ENCODE measurements at regions not wholly inside any gene's neighbourhood (a gene's known extent, or its start where the extent isn't known, plus 50 kb on each side); places are given as distances from the start of the nearest gene placed in this dataset.
A peak's percentile ranks its signal among the peaks of the same experiment; 100 is the strongest.

DNA sequence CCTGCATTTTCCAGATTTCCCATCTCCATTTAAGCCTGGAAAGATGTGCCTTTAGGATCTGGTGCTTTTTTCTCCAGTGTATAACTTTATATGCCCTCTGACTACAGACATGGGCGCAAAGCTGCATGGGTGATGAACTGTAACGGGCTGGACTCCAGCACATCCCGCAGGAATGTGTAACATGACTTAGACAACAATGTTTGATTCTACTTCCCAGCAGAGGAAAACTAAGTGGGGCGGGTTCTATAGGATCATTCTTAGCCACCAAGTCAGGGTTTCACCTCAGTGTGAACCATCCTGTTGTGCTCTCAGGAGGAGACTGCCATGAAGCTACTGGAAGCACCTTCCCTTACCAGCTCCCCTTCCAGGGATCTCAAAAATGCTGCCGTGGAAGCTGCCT lies 93.2 kb upstream of the SERP2 start:
- Mint-ChIP-seq H3K4me3 (no peak overlapping the region), H3K4me1 (peaks cover 3% of the 10 kb centered on the region), H3K9me3 (ENCODE audit: low read depth) (peaks cover 4% of the 10 kb centered on the region), H3K27me3 (peaks cover 40% of the 10 kb centered on the region), H3K27ac (no peak overlapping the region), H3K36me3 (peaks cover 3% of the 10 kb centered on the region)
- CTCF ChIA-PET, result no interaction called here
- no peak for DNase-seq
- ATAC-seq, result no peak

GRCh38 chr13:44281252-44282000 lies 92.2 kb upstream of the SERP2 start:
- H3K4me1 Mint-ChIP-seq, result no peaks in the 10 kb centered on the region
- CTCF ChIA-PET, result no interaction called here

GRCh38 chr13:44283600-44283999 lies 90.0 kb upstream of the SERP2 start:
- ATAC-seq (no peak), DNase-seq (no peak)
- Mint-ChIP-seq H3K4me1 (no peaks in the 10 kb centered on the region), H3K9me3 (ENCODE audit: low read depth) (no peaks in the 10 kb centered on the region), H3K36me3 (no peaks in the 10 kb centered on the region), H3K4me3 (no peak overlapping the region), H3K27me3 (peaks cover 60% of the 10 kb centered on the region), H3K27ac (no peak overlapping the region)
- CTCF ChIA-PET, result no interaction called here

More at GRCh38 chr13:44281252-44282000, 92.2 kb upstream of the SERP2 start:
- Mint-ChIP-seq H3K27ac (no peak overlapping the region), H3K9me3 (ENCODE audit: low read depth) (no peaks in the 10 kb centered on the region), H3K36me3 (no peaks in the 10 kb centered on the region), H3K4me3 (no peak overlapping the region), H3K27me3 (peaks cover 48% of the 10 kb centered on the region)
- ATAC-seq (no peak), DNase-seq (no peak)

DNA sequence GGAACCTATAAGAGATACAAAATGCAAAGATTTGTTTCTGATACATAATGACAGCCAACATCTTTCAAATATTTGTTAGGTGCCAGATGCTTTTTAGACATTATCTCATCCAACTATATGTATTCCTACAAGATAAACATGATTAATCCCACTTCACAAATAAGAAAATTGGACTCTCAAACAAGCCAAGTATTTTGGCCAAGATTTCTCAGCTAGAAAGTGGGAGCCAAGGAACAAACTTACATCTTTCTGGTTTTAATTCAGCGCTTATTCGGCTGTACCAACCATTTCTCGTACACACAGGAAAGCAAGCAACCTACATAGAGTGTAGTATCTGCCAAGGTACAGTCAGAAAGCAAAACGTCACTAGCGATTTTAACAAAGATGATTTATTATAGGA lies 85.7 kb upstream of the SERP2 start:
- no peak for ATAC-seq
- peaks cover 1% of the 10 kb centered on the region for H3K36me3 Mint-ChIP-seq
- CTCF ChIA-PET, result no interaction called here

GRCh38 chr13:44292545-44292944 lies 81.1 kb upstream of the SERP2 start:
- H3K36me3 Mint-ChIP-seq, result peaks cover 2% of the 10 kb centered on the region
- peaks cover 30% of the 10 kb centered on the region for H3K27me3 Mint-ChIP-seq
- CTCF ChIA-PET, result no interaction called here
- H3K9me3 Mint-ChIP-seq (ENCODE audit: low read depth), result peaks cover 7% of the 10 kb centered on the region
- H3K4me3 Mint-ChIP-seq, result no peak overlapping the region
- H3K4me1 Mint-ChIP-seq, result peaks cover 18% of the 10 kb centered on the region
- DNase-seq (no peak), ATAC-seq (no peak)
- H3K27ac Mint-ChIP-seq, result no peak overlapping the region

More for the DNA sequence above, 85.7 kb upstream of the SERP2 start:
- H3K9me3 Mint-ChIP-seq (ENCODE audit: low read depth), result peaks cover 5% of the 10 kb centered on the region
- no peak overlapping the region for H3K4me3 Mint-ChIP-seq
- DNase-seq, result no peak
- peaks cover 2% of the 10 kb centered on the region for H3K4me1 Mint-ChIP-seq
- peaks cover 58% of the 10 kb centered on the region for H3K27me3 Mint-ChIP-seq
- no peak overlapping the region for H3K27ac Mint-ChIP-seq

DNA sequence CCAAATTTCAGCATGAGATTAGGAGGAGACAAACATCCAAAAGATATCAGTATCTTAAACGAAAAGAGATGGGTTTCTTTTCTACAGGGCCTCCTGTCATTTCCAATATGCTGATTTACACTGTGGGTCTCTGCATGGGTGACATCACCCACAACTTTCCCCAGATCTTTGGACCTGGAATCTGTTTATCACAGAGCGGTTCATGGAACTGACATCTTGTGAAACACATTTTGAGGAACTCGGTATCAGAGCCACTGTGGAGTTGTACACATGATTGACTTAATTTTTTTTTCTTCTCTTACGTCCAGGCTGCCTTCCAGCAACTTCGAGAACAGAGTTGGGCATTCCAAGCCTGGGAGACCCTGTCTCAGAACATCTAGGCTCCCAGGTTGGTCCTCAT lies 80.2 kb upstream of the SERP2 start:
- peaks cover 7% of the 10 kb centered on the region for H3K9me3 Mint-ChIP-seq (ENCODE audit: low read depth)
- peaks cover 2% of the 10 kb centered on the region for H3K36me3 Mint-ChIP-seq
- CTCF ChIA-PET, result no interaction called here
- H3K27ac Mint-ChIP-seq, result no peak overlapping the region
- ATAC-seq (no peak), DNase-seq (no peak)
- no peak overlapping the region for H3K4me3 Mint-ChIP-seq
- peaks cover 18% of the 10 kb centered on the region for H3K4me1 Mint-ChIP-seq
- H3K27me3 Mint-ChIP-seq, result peaks cover 25% of the 10 kb centered on the region

DNA sequence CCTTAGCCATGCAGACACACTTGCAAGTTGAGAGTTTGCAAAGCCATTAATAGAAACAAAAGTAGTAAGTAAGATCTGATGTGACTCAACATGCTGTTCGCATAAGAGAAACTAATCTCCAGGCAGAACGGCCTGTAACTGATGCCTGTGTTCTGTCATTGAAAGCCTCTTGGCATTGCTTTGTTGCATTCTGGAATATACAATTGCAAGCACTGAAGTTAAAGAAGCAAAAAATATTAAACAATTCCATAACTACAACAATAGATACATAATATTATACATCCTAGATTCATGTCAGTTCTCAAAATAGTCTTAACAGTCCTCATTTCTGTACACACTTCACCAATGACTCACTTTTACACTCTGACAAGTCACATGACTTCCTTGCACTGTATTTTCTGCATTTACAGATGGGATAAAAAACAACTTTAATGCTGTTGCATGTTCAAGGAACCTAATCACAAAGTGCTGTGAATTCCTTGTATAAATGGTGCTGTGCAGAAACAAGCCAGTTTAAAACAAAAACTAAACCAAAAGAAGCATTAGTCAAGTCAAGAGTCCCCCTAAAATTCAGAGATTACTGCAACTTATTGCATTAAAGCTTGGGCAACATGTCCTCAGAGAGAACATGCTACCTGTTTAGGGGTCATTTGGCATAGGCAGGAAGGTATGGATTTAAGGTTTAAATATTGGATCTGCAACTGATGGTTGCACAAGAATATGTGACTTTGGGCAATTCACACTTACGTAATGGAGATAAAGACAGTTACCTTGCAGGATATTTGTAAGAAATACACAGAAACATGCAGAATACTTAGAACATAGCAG lies 79.5 kb upstream of the SERP2 start:
- H3K9me3 Mint-ChIP-seq (ENCODE audit: low read depth), result peaks cover 7% of the 10 kb centered on the region
- H3K27ac Mint-ChIP-seq, result no peak overlapping the region
- peak; percentile 33 for ATAC-seq
- peaks cover 22% of the 10 kb centered on the region for H3K27me3 Mint-ChIP-seq
- peaks cover 18% of the 10 kb centered on the region for H3K4me1 Mint-ChIP-seq
- H3K36me3 Mint-ChIP-seq, result peaks cover 2% of the 10 kb centered on the region
- CTCF ChIA-PET, result no interaction called here
- H3K4me3 Mint-ChIP-seq, result no peak overlapping the region
- no peak for DNase-seq

DNA sequence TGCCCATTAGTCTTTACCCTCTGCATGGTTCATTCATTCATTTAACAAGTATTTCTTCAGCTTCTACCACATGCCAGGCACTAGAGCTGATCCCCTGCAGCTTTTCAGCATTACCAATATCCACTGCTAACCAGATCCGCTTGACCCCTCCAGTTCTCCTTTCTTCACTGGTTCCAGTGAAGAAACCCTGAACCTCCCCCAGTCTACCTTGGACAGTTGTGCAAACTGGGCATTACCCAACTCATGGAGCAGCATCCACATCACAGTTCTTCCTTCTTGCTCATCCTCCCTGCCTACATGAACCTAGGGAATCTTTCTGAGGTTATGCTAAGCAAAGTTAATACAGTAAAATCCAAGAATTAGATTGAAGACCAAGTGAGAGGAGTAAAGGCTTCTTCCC lies 78.7 kb upstream of the SERP2 start:
- no peak overlapping the region for H3K27ac Mint-ChIP-seq
- H3K27me3 Mint-ChIP-seq, result peaks cover 20% of the 10 kb centered on the region
- H3K4me3 Mint-ChIP-seq, result no peak overlapping the region
- peaks cover 2% of the 10 kb centered on the region for H3K36me3 Mint-ChIP-seq
- CTCF ChIA-PET, result no interaction called here
- ATAC-seq, result no peak
- peaks cover 18% of the 10 kb centered on the region for H3K4me1 Mint-ChIP-seq
- peaks cover 7% of the 10 kb centered on the region for H3K9me3 Mint-ChIP-seq (ENCODE audit: low read depth)
- no peak for DNase-seq

DNA sequence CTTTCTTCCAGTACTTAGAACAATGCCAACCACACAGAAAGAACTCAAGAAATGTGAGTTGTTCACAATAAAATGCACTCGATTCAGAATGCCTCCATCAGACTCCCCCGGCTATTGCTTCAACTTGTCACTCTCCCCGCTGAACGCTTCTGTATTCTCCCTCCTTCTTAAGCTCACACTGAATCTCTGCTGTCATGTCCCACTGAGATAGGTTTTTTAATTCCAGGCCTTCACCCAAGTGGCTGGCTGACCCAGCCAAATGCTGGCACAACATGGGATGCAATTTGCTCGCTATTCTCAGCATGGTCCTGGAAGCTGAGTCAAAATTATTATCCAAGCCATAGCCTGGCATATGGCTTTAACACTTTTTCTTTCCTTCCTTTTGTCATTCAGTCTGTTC lies 76.8 kb upstream of the SERP2 start:
- peaks cover 5% of the 10 kb centered on the region for H3K9me3 Mint-ChIP-seq (ENCODE audit: low read depth)
- CTCF ChIA-PET, result no interaction called here
- no peak for ATAC-seq
- H3K4me1 Mint-ChIP-seq, result peaks cover 35% of the 10 kb centered on the region
- H3K36me3 Mint-ChIP-seq, result peaks cover 7% of the 10 kb centered on the region
- peaks cover 20% of the 10 kb centered on the region for H3K27me3 Mint-ChIP-seq
- no peak overlapping the region for H3K4me3 Mint-ChIP-seq
- H3K27ac Mint-ChIP-seq, result no peak overlapping the region
- no peak for DNase-seq

DNA sequence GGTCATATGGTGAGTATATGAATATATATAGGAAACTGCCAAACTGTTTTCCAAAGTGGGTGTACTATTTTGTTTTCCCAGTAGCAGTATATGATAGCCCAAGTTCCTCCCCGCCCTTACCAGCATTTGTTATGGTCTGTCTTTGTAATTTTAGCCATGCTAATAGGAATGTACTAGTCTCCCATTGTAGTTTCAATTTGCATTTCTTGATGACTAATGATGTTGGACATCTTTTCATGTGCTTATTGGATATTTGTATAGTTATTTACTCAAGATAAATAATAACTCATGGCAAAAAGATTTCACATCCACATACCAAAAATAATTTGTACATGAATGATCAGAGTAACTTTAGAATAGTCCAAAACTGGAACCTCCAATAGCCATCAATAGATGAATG lies 75.3 kb upstream of the SERP2 start:
- Mint-ChIP-seq H3K36me3 (peaks cover 9% of the 10 kb centered on the region), H3K4me3 (no peak overlapping the region), H3K27ac (no peak overlapping the region), H3K27me3 (peaks cover 28% of the 10 kb centered on the region), H3K4me1 (peaks cover 33% of the 10 kb centered on the region), H3K9me3 (ENCODE audit: low read depth) (no peaks in the 10 kb centered on the region)
- ATAC-seq, result no peak
- no peak for DNase-seq
- CTCF ChIA-PET, result no interaction called here

- DNase-seq (no peak), ATAC-seq (no peak)
- Mint-ChIP-seq H3K36me3 (peaks cover 9% of the 10 kb centered on the region), H3K4me1 (peaks cover 27% of the 10 kb centered on the region), H3K27ac (no peak overlapping the region), H3K27me3 (peaks cover 28% of the 10 kb centered on the region), H3K4me3 (no peak overlapping the region), H3K9me3 (ENCODE audit: low read depth) (no peaks in the 10 kb centered on the region)
- CTCF ChIA-PET, result no interaction called here
Measured at GRCh38 chr13:44299152-44299943, 74.3 kb upstream of the SERP2 start.

DNA sequence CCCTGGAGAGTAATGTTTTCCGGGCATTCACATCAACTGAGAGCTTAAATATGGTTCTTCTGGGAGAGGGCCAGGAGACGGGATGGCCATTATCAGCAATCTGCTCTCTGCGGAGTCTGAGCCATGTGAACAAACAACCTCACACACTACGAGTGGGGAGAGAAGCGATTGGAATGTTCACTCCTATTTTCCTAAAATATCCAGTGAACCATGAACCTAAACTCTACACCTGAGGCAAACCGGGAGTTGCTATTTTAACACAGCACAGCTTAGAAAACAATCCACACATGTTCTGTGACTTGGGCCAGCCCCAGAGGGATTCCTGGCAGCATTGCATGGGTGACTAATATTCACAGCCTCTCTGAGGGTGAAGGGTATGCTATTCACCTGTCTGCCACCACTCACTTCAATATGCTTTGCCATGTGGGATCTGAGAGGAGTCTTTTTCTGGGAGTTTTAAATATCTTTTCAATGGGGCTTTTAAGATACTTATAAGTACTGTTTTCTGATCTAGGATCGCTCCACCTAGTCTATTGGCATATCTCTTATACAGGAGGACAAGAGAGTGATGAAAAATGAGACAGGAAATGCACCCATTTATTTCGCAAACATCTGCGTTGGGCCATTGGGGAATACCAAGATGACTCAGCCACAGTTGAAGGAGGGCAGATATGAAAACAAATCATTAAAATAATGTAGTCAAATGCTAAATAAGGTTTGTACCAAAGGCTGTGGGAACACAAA lies 72.6 kb upstream of the SERP2 start:
- H3K9me3 Mint-ChIP-seq (ENCODE audit: low read depth), result no peaks in the 10 kb centered on the region
- peak; percentile 63 for ATAC-seq
- peaks cover 9% of the 10 kb centered on the region for H3K36me3 Mint-ChIP-seq
- peaks cover 35% of the 10 kb centered on the region for H3K27me3 Mint-ChIP-seq
- no peak for DNase-seq
- CTCF ChIA-PET, result no interaction called here
- no peak overlapping the region for H3K4me3 Mint-ChIP-seq
- H3K27ac Mint-ChIP-seq, result peak overlapping the region; percentile 40
- H3K4me1 Mint-ChIP-seq, result peaks cover 21% of the 10 kb centered on the region

GRCh38 chr13:44301639-44302015 lies 72.0 kb upstream of the SERP2 start:
- peaks cover 35% of the 10 kb centered on the region for H3K27me3 Mint-ChIP-seq
- H3K4me1 Mint-ChIP-seq, result peaks cover 21% of the 10 kb centered on the region
- H3K9me3 Mint-ChIP-seq (ENCODE audit: low read depth), result no peaks in the 10 kb centered on the region
- DNase-seq (no peak), ATAC-seq (no peak)
- H3K27ac Mint-ChIP-seq, result peak overlapping the region; percentile 40
- CTCF ChIA-PET, result no interaction called here
- H3K36me3 Mint-ChIP-seq, result peaks cover 9% of the 10 kb centered on the region
- no peak overlapping the region for H3K4me3 Mint-ChIP-seq

All from activated CD8-positive, alpha-beta memory T cell treated with anti-CD3 and anti-CD28 coated beads, Interleukin-2, amount 10 ng/mL, durations not matched to agents 7 days and 5 days (primary cell).